ENCODE measurements at regions not wholly inside any gene's neighbourhood (a gene's known extent, or its start where the extent isn't known, plus 50 kb on each side); places are given as distances from the start of the nearest gene placed in this dataset.

GRCh38 chr2:52327641-52328040 lies 1295.7 kb upstream of the NRXN1 start:
- TF ChIP-seq CTCF (IDR thresholded peaks at IDR 0.05) (no peak), POLR2A (IDR thresholded peaks at IDR 0.05) (no peak)

Measured in lower leg skin (tissue), 3 donors.